Vagina (tissue), 2 donors: ENCODE measurements at regions not wholly inside any gene's neighbourhood (a gene's known extent, or its start where the extent isn't known, plus 50 kb on each side); places are given as distances from the start of the nearest gene placed in this dataset.

Source experiments
- POLR2A ChIP-seq, 2 donors: fragments of 450-650 bp; IDR thresholded peaks; one replicate each; pipeline ENCODE4 v1.6.1; 2017; ENCODE audit warnings: antibody characterized with exemption in 2 of 2, mild to moderate bottlenecking in 2 of 2, moderate library complexity in 2 of 2
- TF ChIP-seq, protein P1 (sequence below), 3 experiments: fragments of 450-650 bp in 2 of 3; fragments of 200-600 bp in 1 of 3; sonication (generic) in 1 of 3; IDR thresholded peaks; one replicate each; pipeline ENCODE4 v1.5.1; 2017 to 2019; ENCODE audit warnings: antibody characterized with exemption in 3 of 3, mild to moderate bottlenecking in 2 of 3, moderate library complexity in 2 of 3

DNA sequence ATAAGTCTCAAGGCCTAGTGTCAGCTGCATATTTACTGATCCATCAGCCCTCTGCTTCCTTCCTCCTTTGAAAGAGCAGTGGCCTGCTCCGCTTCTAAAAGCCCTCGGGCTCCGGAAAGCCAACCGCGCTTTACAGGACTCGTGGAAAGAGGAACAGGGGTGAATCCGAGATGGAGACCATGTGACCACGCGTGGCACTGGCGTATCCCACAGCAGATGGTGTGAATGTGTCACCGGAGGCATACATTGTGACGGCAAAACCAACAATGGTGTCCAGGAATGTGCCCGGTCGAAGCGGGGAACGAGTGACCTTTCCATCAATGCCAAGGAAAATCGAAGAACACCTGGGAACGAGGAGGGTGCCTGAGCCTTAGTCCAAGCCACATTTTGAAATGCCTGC lies 484.6 kb downstream of the SPATA31A7 start:
- no peak for TF ChIP-seq POLR2A (IDR thresholded peaks at IDR 0.05)
- TF ChIP-seq, protein P1, sequence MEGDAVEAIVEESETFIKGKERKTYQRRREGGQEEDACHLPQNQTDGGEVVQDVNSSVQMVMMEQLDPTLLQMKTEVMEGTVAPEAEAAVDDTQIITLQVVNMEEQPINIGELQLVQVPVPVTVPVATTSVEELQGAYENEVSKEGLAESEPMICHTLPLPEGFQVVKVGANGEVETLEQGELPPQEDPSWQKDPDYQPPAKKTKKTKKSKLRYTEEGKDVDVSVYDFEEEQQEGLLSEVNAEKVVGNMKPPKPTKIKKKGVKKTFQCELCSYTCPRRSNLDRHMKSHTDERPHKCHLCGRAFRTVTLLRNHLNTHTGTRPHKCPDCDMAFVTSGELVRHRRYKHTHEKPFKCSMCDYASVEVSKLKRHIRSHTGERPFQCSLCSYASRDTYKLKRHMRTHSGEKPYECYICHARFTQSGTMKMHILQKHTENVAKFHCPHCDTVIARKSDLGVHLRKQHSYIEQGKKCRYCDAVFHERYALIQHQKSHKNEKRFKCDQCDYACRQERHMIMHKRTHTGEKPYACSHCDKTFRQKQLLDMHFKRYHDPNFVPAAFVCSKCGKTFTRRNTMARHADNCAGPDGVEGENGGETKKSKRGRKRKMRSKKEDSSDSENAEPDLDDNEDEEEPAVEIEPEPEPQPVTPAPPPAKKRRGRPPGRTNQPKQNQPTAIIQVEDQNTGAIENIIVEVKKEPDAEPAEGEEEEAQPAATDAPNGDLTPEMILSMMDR (IDR thresholded peaks at IDR 0.05), result no peak
